H1 (cell line): ENCODE measurements at regions not wholly inside any gene's neighbourhood (a gene's known extent, or its start where the extent isn't known, plus 50 kb on each side); places are given as distances from the start of the nearest gene placed in this dataset.

Experiments
- CTCF ChIA-PET: fragments of 300-600 bp; sonication (Branson Sonifier 250); formaldehyde crosslinking; loops from one replicate; lab custom pipeline; 2021; ENCODE audit not compliant: partially characterized antibody; lab: Charles Lee
- POLR2A ChIA-PET: fragments of 300-600 bp; sonication (Branson Sonifier 250); formaldehyde crosslinking; loops from one replicate; lab custom pipeline; 2021; ENCODE audit warnings: inconsistent platforms; ENCODE audit not compliant: partially characterized antibody; lab: Charles Lee
- DNase-seq, 2 experiments: peaks; one replicate each; pipeline versions ENCODE4 v3.0.0 to v3.0.0-alpha.2; 2010 to 2022; ENCODE audit warnings: low spot score in 2 of 2, low read depth in 1 of 2, mixed read lengths in 1 of 2
- FAIRE-seq: peaks from 2 replicates; lab custom pipeline; 2011; peaks lifted over from hg19 to GRCh38; lab: Jason Lieb, UNC
- H2AFZ ChIP-seq: 2 replicates; pipeline ENCODE4 v1.8.1; 2012; ENCODE audit warnings: low read length, inconsistent platforms
- H2AK5ac ChIP-seq: 2 replicates; pipeline ENCODE4 v1.6.1; 2013; ENCODE audit warnings: low read depth, low read length
- H2BK120ac ChIP-seq: replicated peaks from 2 replicates; pipeline ENCODE3; 2013; ENCODE audit warnings: low read depth, low read length, inconsistent platforms
- H2BK12ac ChIP-seq: 2 replicates; pipeline ENCODE4 v1.6.1; 2013; ENCODE audit warnings: low read depth, low read length
- H2BK15ac ChIP-seq: 2 replicates; pipeline ENCODE4 v1.6.1; 2013; ENCODE audit warnings: low read length
- H2BK20ac ChIP-seq: 2 replicates; pipeline ENCODE4 v1.6.1; 2013; ENCODE audit warnings: low read length
- H2BK5ac ChIP-seq: 2 replicates; pipeline ENCODE4 v1.6.1; 2013; ENCODE audit warnings: low read depth, low read length
- H3K14ac ChIP-seq: 2 replicates; pipeline ENCODE4 v1.6.1; 2013; ENCODE audit warnings: inconsistent platforms; ENCODE audit not compliant: insufficient read length
- H3K18ac ChIP-seq: 2 replicates; pipeline ENCODE4 v1.6.1; 2013; ENCODE audit warnings: low read length; ENCODE audit errors: extremely low read depth
- H3K23ac ChIP-seq: 2 replicates; pipeline ENCODE4 v1.6.1; 2013; ENCODE audit warnings: inconsistent platforms; ENCODE audit not compliant: insufficient read length
- H3K23me2 ChIP-seq: 2 replicates; pipeline ENCODE4 v1.6.1; 2013; ENCODE audit warnings: low read depth, low read length
- H3K27ac ChIP-seq: 2 replicates; pipeline ENCODE4 v1.6.1; 2011; ENCODE audit warnings: low read depth, low read length, inconsistent platforms
- H3K27me3 ChIP-seq, 4 experiments: replicated peaks in 1 of 4; 1 replicate in 1 of 4; 2 replicates in 3 of 4; pipeline versions ENCODE4 v1.6.1 to v1.8.1; 2011 to 2013; ENCODE audit warnings: low read length in 3 of 4, mild to moderate bottlenecking in 3 of 4, inconsistent platforms in 2 of 4, mixed read lengths in 2 of 4, moderate library complexity in 1 of 4; ENCODE audit not compliant: control insufficient read depth in 3 of 4, insufficient read depth in 3 of 4; ENCODE audit errors: extremely low read depth in 1 of 4
- H3K36me3 ChIP-seq, 4 experiments: 2 replicates each; pipeline versions ENCODE4 v1.6.1 to v1.8.1; 2011 to 2013; ENCODE audit warnings: mild to moderate bottlenecking in 4 of 4, low read length in 3 of 4, moderate library complexity in 2 of 4, control low read depth in 1 of 4, inconsistent platforms in 1 of 4; ENCODE audit not compliant: insufficient read depth in 4 of 4, control insufficient read depth in 2 of 4
- H3K4ac ChIP-seq: replicated peaks from 2 replicates; pipeline ENCODE3; 2013; ENCODE audit warnings: low read length, low read depth, mixed read lengths, inconsistent platforms; ENCODE audit not compliant: insufficient read length
- H3K4me1 ChIP-seq, 4 experiments: replicated peaks in 1 of 4; 1 replicate in 1 of 4; 2 replicates in 3 of 4; pipeline versions ENCODE4 v1.6.1 to v1.8.1; 2011 to 2013; ENCODE audit warnings: low read length in 3 of 4, inconsistent platforms in 2 of 4, mixed read lengths in 1 of 4; ENCODE audit not compliant: insufficient read depth in 4 of 4, control insufficient read depth in 3 of 4
- H3K4me2 ChIP-seq, 2 experiments: 2 replicates each; pipeline versions ENCODE4 v1.6.1 to v1.8.1; 2011 to 2013; ENCODE audit warnings: low read depth in 2 of 2, low read length in 2 of 2, control low read depth in 1 of 2, inconsistent platforms in 1 of 2, mild to moderate bottlenecking in 1 of 2; ENCODE audit not compliant: insufficient read depth in 1 of 2
- H3K4me3 ChIP-seq, 4 experiments: fragments of 200-600, 300-600 bp in 1 of 4; sonication (generic), shearing (Covaris generic), sonication (Bioruptor Twin) in 1 of 4; 2 replicates each; pipeline versions ENCODE4 v1.5.1 to v1.8.1; 2011 to 2016; ENCODE audit warnings: low read length in 4 of 4, low read depth in 3 of 4, control low read depth in 2 of 4, inconsistent platforms in 2 of 4, mild to moderate bottlenecking in 2 of 4, mixed read lengths in 1 of 4, moderate library complexity in 1 of 4; ENCODE audit not compliant: insufficient read depth in 2 of 4; ENCODE audit errors: extremely low read depth in 1 of 4
- H3K56ac ChIP-seq: replicated peaks from 2 replicates; pipeline ENCODE3; 2013; ENCODE audit warnings: low read depth, mild to moderate bottlenecking, mixed read lengths, low read length, inconsistent platforms; ENCODE audit not compliant: insufficient read length
- H3K79me1 ChIP-seq: 2 replicates; pipeline ENCODE4 v1.6.1; 2013; ENCODE audit warnings: low read depth, low read length, control low read depth
- H3K79me2 ChIP-seq, 2 experiments: 2 replicates each; pipeline versions ENCODE4 v1.6.1 to v1.8.1; 2012 to 2013; ENCODE audit warnings: low read length in 2 of 2, mild to moderate bottlenecking in 2 of 2, inconsistent platforms in 1 of 2; ENCODE audit not compliant: insufficient read depth in 2 of 2, control insufficient read depth in 1 of 2
- H3K9ac ChIP-seq, 4 experiments: replicated peaks in 1 of 4; 1 replicate in 1 of 4; 2 replicates in 3 of 4; pipeline versions ENCODE4 v1.6.1 to v1.8.1; 2011 to 2013; ENCODE audit warnings: low read depth in 3 of 4, low read length in 3 of 4, control low read depth in 2 of 4, mild to moderate bottlenecking in 2 of 4, moderate library complexity in 2 of 4, inconsistent platforms in 1 of 4; ENCODE audit errors: extremely low read depth in 1 of 4
- H3K9me3 ChIP-seq, 2 experiments: 2 replicates each; pipeline versions ENCODE4 v1.6.1 to v1.8.1; 2012 to 2013; ENCODE audit warnings: mild to moderate bottlenecking in 2 of 2, moderate library complexity in 2 of 2, control low read depth in 1 of 2, inconsistent platforms in 1 of 2, low read depth in 1 of 2, low read length in 1 of 2, mixed read lengths in 1 of 2; ENCODE audit not compliant: insufficient read depth in 2 of 2
- H4K20me1 ChIP-seq, 2 experiments: replicated peaks in 1 of 2; 2 replicates each; pipeline versions ENCODE3 to v1.8.1; 2011 to 2013; ENCODE audit warnings: inconsistent platforms in 2 of 2, low read length in 2 of 2, mild to moderate bottlenecking in 1 of 2; ENCODE audit not compliant: insufficient read depth in 2 of 2, control insufficient read depth in 1 of 2
- H4K5ac ChIP-seq: 2 replicates; pipeline ENCODE4 v1.6.1; 2013; ENCODE audit warnings: low read length, low read depth, mixed read lengths, inconsistent platforms; ENCODE audit not compliant: insufficient read length
- H4K8ac ChIP-seq: 2 replicates; pipeline ENCODE4 v1.8.0; 2013; ENCODE audit warnings: mild to moderate bottlenecking, moderate library complexity, low read length, inconsistent platforms; ENCODE audit not compliant: insufficient read depth; ENCODE audit errors: extremely low read depth
- H4K91ac ChIP-seq: replicated peaks from 2 replicates; pipeline ENCODE3; 2013; ENCODE audit warnings: low read length, mixed read lengths, inconsistent platforms; ENCODE audit not compliant: insufficient read length
- CHD7 ChIP-seq: fragments of 300-600 bp; sonication (generic); IDR thresholded peaks from 2 replicates; pipeline ENCODE4 v1.7.1; 2012; ENCODE audit warnings: low read length, moderate library complexity, mild to moderate bottlenecking, inconsistent platforms; ENCODE audit not compliant: insufficient replicate concordance
- WGBS, 2 experiments: shearing (Covaris generic) in 1 of 2; methylation state at CpG; one replicate each; pipeline versions ENCODE4 v1.1.6 to v1.1.7; 2013 to 2015; ENCODE audit warnings: low lambda C conversion rate in 2 of 2, mixed read lengths in 2 of 2, inconsistent platforms in 1 of 2, low coverage in 1 of 2, missing lambda C conversion rate in 1 of 2; ENCODE audit not compliant: insufficient replicate concordance in 2 of 2, insufficient coverage in 1 of 2, insufficient read length in 1 of 2; ENCODE audit errors: extremely low coverage in 1 of 2, missing lambda C conversion rate in 1 of 2; 5-methylcytosine and 5-hydroxymethylcytosine counted together

DNA sequence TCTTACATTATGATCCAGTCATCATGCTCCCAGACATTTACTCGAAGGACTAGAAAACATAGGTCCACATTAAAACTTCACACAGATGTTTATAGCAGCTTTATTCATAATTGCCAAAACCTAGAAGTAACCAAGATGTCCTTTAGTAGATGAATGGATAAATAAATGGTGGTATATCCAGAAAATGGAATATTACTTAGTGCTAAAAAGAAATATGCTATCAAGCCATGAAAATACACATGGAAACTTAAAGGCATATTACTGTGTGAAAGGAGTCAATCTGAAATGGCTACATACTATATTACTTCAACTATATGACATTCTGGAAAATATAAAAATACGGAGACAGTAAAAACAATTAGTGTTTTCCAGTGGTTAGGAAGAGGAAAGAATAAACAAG, 1039.1 kb upstream of the INTU start:
- no peak for FAIRE-seq
- no peak for DNase-seq

More for the DNA sequence above, 1039.1 kb upstream of the INTU start:
- no peak overlapping the region for H2BK5ac ChIP-seq
- H3K9ac ChIP-seq, result no peak overlapping the region
- 87% methylated on average over 2 of the region's 2 CpGs; no CpG with 5 or more reads in 1 of the 2 experiments for WGBS, 2 experiments
- H2BK15ac ChIP-seq, result no peak overlapping the region
- no peak overlapping the region for H3K18ac ChIP-seq
- H3K27ac ChIP-seq, result no peak overlapping the region
- no peak overlapping the region for H2BK20ac ChIP-seq
- no peak for TF ChIP-seq CHD7
- no peak overlapping the region for H3K4ac ChIP-seq
- no peak overlapping the region for H2AK5ac ChIP-seq
- no peak overlapping the region for H3K14ac ChIP-seq
- no peak overlapping the region for H3K4me3 ChIP-seq
- H2AFZ ChIP-seq, result no peak overlapping the region
- H4K91ac ChIP-seq, result no peak overlapping the region
- H4K5ac ChIP-seq, result no peak overlapping the region
- H2BK12ac ChIP-seq, result no peak overlapping the region
- no peak overlapping the region for H3K23ac ChIP-seq
- H3K4me1 ChIP-seq, result no peaks in the 10 kb centered on the region
- H3K23me2 ChIP-seq, result no peaks in the 10 kb centered on the region
- H4K20me1 ChIP-seq, result no peaks in the 10 kb centered on the region
- H3K36me3 ChIP-seq, result no peaks in the 10 kb centered on the region
- ChIA-PET POLR2A (no interaction called here), CTCF (interaction anchor here (1.4 to 1.9 kb wide), 2 partner anchors 10 kb away, joined by 3 to 4 read pairs; no protein-coding TSS in a partner anchor)
- no peak overlapping the region for H3K4me2 ChIP-seq
- no peak overlapping the region for H2BK120ac ChIP-seq
- H4K8ac ChIP-seq, result no peak overlapping the region
- no peaks in the 10 kb centered on the region for H3K79me2 ChIP-seq
- no peak overlapping the region for H3K56ac ChIP-seq
- H3K27me3 ChIP-seq, result no peaks in the 10 kb centered on the region
- no peaks in the 10 kb centered on the region for H3K9me3 ChIP-seq
- no peaks in the 10 kb centered on the region for H3K79me1 ChIP-seq
